ENCODE measurements at regions not wholly inside any gene's neighbourhood (a gene's known extent, or its start where the extent isn't known, plus 50 kb on each side); places are given as distances from the start of the nearest gene placed in this dataset.

DNA sequence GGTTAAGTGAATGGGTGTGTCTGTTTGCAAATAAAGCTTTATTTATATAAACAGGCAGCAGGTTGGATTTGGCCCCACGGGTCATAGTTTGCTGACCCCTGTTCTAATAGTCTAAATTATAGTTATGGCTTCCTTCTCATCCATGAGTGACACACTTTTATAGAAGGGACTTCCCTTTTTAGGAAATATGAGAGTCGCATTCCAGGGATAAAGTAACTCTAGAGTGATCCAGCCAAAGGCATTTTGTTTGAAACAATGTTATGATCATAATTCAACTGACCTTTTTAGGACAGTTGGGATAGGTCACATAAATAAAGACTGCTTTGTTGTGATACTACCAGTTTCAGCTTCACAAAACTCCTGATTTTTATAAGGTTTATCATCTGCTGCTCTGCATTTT lies 87.9 kb downstream of the ALX1 start:
- TF ChIP-seq EZH2 (IDR thresholded peaks at IDR 0.05; ENCODE audit: borderline replicate concordance, low read depth, low read length, poor library complexity, severe bottlenecking), result no peak
- TF ChIP-seq, protein P1, sequence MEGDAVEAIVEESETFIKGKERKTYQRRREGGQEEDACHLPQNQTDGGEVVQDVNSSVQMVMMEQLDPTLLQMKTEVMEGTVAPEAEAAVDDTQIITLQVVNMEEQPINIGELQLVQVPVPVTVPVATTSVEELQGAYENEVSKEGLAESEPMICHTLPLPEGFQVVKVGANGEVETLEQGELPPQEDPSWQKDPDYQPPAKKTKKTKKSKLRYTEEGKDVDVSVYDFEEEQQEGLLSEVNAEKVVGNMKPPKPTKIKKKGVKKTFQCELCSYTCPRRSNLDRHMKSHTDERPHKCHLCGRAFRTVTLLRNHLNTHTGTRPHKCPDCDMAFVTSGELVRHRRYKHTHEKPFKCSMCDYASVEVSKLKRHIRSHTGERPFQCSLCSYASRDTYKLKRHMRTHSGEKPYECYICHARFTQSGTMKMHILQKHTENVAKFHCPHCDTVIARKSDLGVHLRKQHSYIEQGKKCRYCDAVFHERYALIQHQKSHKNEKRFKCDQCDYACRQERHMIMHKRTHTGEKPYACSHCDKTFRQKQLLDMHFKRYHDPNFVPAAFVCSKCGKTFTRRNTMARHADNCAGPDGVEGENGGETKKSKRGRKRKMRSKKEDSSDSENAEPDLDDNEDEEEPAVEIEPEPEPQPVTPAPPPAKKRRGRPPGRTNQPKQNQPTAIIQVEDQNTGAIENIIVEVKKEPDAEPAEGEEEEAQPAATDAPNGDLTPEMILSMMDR (conservative IDR thresholded peaks at IDR 0.05; ENCODE audit: low read depth, low read length), result no peak

Measured in A673 (cell line).